SW480 (cell line): ENCODE measurements at regions not wholly inside any gene's neighbourhood (a gene's known extent, or its start where the extent isn't known, plus 50 kb on each side); places are given as distances from the start of the nearest gene placed in this dataset.
A peak's percentile ranks its signal among the peaks of the same experiment; 100 is the strongest.

Source experiments
- DNase-seq: peaks from one replicate; pipeline ENCODE4 v3.0.0-alpha.2; 2016; ENCODE audit warnings: low spot score

DNA sequence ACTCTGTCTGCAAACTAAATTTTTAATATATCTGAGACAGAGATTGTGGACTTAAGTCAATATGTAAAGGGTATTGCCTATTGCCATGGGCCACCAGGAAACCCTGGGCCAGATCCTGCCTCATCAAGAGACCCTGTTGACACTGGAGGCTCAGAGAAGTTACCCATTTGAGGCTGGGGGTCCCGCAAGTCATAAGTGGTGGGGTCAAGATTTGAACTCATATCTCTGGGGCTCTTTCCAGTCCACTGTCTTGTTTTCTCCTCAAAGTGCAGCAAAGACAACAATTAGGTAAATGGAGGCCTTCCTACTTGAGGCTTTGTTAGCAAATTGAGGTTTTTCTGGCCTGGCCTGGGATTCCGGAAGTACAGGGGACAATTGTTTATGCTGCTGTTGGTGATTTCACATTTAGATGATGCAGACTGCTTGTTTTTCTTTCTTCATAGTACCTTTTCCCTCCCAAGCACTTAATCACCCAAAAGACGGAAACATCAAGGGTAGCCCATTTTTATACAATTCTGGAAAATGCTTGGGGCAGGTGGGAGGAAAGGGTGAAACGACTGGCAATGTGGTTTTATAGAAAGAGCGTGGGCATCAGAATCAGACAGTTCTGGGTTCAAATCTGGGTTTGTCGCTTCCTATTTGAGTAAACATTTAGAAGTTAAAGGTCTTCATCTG, 160.0 kb downstream of the SMIM20 start:
- no peak for DNase-seq

DNA sequence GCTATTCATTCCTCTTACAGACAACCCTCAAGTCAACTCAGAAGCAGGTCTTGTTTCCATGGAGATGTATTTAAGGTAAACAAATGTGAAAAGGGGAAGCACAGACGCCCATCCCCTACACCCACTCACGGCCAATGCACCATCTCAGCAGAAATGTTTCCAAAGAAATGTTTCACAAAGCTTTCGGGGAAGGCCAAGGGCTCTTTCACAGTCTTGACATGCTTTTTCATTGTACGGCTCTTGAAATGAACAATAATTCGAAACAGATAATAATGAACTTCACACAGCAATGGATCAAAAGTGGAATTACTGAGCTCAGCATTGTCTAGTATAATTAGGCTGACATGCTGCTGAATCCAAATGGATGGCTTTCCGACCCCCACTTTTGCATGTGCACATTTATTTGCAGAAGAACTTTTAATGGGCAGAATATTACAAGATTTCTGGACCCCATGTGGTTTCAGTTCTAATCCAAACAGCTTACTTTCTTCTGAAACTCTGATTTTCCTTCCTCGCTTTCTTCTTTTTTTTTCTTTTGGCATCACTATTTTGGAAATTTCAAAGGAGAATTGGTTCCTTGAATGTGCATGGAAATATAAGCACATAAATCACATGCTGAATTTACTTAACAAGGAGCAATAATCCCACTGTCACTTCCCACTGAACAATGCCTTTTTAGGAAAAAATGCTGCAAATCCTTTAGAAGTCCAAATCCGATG, 160.9 kb downstream of the SMIM20 start:
- no peak for DNase-seq

DNA sequence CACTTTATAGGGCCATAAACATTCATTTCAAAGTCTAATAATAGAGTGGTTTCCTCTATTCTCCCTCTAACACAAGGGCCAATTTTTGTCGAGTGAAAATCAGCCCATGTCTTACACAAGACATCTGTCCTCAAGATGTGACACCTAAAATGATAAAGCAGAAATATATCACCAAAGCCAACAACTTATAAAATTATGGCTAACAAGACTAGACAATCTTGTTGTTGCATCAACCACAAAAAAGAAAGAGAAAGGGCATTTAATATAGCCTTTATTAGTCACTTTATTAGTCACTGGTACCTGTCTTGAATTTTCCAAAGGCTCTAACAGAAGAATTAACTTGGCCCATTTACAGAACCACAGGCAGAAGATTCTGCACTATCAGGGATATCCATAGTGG, 161.6 kb downstream of the SMIM20 start:
- DNase-seq, result no peak

DNA sequence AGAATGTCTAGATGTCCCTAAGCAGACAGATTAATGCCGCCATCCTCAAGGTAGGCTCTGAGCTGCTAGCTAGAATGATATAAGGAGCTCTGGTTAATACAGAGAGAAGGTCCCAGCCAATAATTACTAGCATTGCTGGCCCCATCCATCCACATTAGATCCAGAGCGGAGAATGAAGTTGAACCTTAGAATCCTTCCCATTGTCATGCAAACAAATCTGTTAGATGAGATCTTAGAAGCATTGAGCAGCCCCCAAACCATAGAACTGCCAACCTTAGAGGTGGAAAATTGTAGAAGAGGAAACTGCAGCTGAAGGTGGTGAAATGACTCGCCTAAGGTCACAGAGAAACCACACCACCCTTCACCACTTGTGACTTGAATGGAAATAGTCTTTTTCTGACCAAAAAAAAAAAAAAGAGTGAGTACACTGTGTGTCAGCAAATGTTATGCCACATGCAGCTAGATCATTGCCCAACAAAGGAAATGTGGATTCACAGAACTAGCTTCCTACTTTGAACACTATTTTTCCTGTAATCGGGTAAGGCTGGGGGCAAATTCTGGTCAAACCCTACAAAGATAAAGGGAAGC, 162.1 kb downstream of the SMIM20 start:
- no peak for DNase-seq

DNA sequence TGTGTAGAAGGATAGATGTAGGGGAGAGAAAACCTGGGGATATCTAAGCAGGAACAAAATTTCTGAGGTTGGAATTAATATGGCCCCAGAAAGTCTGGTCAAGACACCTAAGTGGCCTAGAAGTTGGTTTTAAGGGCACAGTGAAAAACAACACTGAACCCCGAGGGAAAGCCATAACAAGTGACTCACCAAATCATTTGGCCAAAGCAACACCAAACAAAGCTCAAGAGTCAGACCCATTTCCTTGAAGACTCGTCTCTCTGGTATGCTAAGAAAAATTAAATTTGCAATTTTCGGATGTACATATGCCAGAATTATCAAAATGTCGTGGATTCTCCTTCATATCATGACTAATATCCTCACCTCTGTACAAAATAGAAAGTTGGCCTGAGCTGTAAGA, 162.9 kb downstream of the SMIM20 start:
- DNase-seq, result no peak

DNA sequence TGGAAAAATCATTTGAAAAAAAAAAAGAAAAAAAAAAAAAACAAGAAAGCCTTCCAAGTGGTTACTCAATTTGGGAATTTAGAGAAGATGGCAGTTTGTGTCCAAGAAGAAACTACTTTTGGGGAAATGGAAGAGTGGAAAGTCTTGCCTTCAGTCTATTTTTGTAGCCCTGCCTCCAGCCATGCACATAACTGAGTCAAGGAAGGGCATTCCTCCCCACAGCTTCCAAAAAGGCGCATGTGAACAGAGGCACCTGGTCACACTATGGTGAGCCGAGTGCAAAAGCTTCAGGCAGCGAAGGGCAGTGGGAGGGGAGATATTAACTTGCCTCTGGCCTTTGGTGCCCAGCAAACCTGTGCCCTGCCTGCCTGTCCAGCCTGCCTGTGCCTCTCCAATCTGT, 163.7 kb downstream of the SMIM20 start:
- DNase-seq, result no peak

DNA sequence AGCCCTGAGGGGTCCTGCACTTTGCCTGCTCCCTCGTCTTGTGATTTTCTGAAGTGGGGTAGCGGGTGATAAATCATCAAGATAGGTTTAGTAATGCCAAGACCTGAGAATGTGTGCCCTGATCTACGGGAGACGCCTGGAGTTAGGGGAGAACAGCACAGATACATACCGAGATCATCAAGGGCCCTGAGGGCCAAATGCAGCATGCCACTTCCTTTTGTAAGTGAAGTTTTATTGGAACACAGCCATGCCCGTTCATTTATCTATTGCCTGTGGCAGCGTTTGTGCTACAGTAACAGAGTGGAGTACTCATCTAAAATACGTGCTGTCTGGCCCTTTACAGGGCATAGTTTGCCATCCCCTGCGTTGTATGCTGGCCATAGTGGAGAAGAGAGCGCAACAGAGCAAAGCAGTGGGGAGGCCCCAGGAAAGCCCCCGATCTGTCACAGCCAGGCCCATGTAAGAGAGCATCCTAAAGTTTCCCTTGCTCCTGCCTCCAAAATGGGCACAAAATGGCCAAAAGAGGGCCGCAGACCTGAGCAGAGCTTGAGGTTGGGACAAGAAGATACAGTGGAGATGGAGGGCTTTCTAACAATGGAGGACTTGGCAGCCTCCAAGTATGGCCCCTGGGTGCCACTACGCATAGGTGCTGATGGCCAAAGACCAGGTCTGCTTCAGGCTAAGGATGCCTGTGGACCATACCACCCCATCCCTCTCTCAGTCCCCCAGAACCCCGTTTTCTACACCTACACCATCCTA, 167.0 kb downstream of the SMIM20 start:
- no peak for DNase-seq

DNA sequence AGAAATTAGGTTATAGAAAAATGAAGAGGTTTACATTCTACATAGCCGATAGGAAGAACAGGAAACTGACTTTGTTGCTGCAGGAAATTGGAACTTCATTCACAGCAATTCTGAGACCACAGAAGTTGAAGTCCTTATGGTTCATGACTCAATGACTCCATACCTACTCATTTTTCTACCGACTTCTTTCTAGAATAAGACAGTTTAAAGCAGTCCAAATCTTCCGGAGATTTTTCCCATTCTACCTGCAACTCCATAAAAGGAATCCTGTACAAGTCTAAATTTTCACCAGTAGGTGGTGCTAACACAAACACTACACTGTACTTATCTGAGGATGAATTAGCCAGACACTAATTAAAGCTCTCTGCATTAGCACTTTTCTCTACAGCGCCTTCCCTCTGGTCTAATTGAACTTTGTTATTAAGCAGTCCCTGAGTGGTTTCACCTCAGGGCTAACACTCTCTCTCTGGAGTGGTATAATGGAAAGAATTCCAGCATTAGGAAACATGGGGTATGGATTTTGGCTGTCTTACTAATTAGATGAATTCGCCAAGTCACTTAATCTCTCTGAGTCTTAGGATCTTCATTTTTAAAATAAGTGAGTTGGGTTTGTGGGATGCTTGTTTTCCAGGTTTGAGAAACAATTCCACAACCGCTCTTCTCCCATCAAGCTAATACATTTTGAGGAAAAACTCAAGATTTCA, 167.9 kb downstream of the SMIM20 start:
- peak; percentile 54 for DNase-seq

DNA sequence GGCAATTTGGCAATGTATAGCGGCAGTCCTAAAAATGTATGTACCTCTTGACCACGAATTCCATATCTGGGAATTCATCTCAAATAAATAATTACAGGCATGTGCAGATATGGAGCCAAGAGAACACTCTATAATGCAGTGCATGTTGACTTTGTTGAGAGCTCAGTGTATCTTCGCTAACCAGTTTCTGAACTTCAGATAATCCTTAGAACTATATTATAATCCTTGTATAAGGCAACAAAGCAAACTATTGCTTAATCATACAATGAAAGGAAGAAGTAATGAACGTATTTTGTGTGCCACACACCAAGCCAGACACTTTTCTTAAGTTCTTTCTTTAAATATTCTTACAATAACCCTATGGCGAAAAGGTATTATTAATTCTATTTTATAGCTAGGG, 168.5 kb downstream of the SMIM20 start:
- DNase-seq, result no peak

DNA sequence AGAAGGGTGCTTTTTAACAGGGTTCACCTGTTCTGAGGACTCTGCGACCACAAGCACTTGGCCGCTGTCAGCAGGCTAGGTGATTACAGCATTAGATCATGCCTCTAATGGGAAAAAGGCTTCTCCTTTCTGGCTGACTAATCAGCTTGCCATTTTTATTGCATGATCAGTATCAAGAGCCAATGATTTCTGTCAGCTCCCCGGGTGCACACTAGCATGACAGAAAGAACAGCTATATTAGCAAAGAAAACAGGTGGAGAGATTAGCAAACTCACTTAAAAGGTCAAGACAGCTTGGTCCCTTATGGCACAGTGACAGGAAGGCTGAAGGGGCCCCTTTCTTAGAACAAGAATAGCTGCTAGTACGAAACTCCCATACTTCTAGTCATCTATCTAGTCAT, 170.0 kb downstream of the SMIM20 start:
- peak; percentile 76 for DNase-seq

DNA sequence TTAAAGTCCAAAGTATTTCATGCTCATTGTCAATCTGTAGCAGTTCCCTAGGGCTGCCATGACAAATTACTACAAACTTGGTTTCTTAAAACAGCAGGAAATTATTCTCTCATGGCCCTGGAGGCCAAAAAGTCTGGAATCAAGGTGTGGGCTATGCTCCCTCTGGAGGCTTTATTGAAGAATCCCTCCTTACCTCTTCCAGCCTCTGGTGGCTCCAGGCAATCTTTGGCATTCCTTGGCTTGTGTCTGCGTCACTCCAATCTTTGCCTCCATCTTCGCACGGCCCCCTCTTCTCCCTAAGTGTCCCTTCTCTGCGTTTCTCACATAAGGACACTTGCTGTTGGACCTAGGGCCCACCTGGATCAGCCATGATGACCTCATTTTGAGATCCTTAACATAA, 170.4 kb downstream of the SMIM20 start:
- no peak for DNase-seq

DNA sequence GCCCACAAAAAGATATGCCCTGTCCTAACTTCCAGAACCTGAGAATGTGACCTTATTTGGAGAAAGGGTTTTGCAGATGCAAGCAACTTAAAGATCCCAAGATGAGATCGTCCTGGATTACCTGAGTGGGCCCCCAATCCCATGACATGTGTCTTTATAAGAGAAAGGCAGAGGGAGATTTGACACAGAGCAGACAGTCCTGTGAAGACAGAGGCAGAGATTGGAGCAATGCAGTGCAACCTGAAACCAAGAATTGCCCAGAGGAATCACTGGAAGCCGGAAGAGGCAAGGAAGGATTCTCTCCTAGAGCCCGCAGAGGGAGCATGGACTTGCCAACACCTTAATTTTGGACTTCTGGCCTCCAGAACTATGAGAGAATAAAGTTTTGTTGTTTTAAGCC, 171.5 kb downstream of the SMIM20 start:
- DNase-seq, result no peak

DNA sequence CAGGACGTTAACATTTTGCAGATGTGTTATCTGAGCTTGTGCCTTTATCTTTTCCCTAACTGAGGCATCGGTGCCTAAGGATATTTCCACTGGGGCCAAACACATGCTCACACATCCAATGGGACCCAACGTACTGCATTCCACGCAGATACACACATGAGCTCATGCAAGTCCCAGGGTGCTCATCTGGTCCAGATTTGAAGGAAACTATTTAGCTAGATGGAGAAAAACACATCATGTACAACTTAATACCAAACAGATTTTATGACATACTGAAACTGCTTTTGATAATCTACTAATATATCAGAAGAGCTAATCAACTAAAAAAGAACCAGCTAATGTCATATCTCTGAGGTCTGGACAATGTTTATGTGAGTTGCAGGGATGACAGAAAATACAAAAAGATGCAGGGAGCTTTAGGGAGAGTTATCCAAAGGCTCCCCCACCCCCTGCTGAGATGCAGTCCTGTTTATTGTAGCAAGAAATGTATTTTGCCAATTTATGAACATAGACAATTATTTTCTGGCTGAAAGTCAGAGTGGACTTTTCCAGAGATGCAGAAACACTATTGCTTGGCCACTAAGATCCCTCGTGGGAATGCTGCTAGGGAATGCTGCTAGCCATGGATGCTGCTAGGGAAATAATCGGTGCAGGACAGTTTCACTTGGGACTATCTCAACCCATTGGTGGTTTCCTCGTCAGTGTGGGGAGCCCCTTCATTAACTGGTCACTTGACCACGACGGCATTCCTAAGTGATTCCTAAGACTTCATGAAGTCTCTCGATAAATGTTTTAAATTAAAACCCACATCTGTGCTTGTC, 172.8 kb downstream of the SMIM20 start:
- no peak for DNase-seq

DNA sequence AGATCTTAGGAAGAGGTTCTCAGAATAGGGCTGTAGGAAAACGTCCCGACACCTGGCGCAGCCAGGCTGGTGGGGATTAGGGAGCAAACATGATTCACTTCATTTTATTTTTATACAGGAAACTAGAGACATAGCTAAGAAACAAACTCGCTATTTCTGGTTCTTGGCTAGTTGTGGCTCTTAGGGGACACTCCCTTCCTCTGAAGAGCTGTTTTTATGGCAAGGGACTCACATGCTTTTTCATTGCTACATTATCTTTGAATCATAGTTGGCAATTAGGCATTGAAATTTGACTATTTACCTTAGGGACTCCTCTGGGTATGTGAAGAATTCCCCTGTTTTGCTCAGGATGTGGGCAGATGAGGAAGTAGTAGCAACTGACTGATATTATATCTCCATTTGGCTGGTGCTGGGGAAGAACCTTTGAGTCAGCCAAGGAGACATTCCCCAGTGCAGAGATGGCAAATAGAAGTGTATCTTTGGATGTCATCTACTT, 174.5 kb downstream of the SMIM20 start:
- DNase-seq, result no peak

DNA sequence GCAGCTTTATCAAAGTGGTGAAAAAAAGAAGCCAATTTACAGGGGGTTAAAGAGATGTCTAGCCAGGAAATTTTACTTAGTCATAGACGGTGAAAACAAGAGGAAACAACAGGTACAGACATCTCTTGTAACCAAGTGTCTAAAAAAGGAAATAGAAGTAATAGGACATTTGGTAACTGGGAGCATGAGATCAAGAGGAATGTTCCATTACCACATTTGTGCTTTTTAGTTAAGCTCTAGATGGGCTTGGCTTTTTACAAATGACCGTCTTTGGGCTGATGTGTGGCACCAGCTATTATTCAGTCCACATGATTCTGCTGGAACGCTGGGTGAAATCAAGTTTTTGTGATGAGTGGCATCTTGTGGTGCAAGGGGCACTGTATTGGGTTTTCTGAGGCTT, 179.5 kb downstream of the SMIM20 start:
- DNase-seq, result no peak

DNA sequence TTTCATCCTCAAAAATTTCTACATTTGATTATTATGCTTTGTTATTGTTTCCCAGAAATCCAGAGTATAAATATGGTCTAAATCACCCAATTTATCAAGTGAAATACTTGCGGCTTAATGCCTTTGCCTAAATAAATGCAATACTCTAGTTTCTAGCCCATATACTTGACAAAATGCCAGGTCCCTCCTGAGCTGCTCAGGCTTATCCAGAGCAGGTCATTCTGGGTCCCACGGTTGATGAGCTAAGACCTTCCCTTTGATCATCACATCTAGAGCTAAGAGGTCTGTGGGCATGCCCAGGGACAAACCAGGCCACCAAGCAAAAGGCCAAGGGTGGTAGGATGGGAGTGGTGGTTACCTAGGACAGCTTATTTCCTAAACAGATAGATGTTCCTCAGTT, 180.1 kb downstream of the SMIM20 start:
- no peak for DNase-seq

DNA sequence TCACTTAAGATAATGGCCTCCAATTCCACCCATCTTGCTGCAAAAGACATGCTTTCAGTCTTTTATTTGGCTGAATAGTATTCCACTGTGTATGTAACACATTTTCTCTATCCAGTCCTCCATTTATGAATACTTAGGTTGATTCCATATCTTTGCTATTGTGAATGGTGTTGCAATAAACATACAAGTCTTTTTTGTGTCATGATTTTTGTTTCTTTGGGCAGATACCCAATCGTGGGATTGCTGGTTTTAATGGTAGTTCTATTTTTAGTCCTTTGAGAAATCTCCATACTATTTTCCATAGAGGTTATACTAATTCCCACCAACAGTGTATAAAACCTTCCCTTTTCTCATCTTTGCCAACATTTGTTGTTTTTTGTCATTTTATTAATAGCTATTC, 180.9 kb downstream of the SMIM20 start:
- DNase-seq, result no peak

DNA sequence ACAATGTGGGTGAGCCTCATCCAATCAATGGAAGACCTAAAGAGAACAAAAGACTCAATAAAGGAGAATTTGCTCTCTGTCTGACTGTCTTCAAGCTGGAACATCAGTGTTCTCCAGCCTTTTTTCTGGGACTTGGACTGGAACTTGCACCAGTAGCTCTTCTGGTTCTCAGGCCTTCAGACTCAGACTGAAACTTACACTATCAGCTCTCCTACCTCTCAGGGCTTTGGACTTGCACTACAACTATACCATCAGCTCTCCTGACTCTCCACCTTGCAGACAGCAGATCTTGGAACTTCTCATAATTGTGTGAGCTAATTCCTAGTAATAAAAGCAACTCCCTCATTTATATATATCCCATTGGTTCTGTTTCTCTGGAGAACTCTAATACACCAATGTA, 185.9 kb downstream of the SMIM20 start:
- DNase-seq, result no peak

DNA sequence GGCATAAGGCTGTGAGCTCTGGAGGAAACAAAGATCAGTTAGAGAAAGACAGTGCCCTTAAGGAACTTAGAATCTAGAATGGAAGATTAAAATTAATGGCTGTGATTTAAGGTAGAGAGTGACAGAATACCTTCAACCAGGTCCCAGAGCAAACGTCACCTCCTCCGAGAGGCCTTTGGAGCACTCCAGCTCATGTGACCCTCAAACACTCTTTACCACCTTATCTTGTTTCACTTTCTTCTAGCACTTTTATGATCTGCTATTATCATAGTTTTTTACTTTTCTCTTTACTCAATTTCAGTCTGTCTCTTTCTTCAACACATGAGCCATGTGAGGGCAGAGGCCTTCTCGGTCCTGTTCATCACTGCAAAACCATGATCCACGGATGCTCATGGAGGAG, 187.0 kb downstream of the SMIM20 start:
- no peak for DNase-seq

DNA sequence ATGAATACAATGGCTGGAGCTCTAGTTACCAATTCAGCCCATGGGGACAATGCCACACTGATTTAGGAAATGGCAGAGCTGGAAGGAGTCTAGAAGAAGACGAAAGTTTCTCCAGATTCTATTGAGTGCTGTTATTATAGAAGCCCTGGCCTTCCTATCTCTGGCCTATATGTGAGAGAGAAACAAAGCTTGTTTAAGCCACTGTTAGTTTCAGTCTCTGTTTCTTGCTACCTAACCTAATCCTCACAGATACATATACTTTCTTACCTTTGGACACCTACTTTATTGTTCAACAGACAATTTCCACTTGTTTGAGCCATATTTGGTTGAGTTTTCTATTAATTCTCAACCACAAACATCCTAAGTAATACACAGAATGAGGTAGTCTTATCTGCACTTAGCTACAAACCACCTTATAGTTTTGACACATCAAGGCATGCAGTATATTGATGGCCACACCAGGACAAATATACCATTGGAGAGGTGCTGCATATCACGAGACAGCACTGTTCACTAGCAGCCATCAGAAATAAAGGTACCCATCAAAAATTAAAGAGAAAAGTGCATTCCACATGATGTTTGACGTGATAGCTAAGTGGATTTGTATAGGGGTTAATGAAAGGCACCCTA, 190.2 kb downstream of the SMIM20 start:
- no peak for DNase-seq

DNA sequence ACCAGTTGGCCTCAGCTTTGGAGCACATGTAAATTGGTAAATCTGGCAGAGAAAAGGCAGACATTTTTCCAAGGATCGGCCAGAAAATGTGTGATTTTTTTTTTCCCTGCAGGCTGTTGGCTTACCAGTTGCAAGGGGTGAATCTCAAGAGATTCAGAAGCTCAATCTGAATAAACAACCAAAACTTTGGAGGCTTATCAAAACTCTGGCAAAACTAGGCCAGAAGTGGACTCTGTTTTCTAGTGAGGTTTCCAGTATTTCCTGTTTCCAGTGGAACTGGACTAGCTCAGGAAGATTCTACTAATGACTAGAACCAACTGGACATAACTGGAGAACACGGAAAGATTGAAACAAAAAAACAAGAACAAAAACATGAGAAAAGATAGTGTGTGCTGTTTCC, 191.3 kb downstream of the SMIM20 start:
- DNase-seq, result no peak
